OCI-LY1 (cell line): ENCODE measurements at regions not wholly inside any gene's neighbourhood (a gene's known extent, or its start where the extent isn't known, plus 50 kb on each side); places are given as distances from the start of the nearest gene placed in this dataset.

Experiments
- CTCF ChIP-seq: fragments of 200-600 bp; sonication (generic), shearing (Covaris generic); IDR thresholded peaks from 2 replicates; pipeline ENCODE4 v1.5.1; 2017; ENCODE audit warnings: mild to moderate bottlenecking, antibody characterized with exemption, low read length, moderate library complexity, mixed read lengths
- EZH2 ChIP-seq: fragments of 200-600 bp; sonication (generic), shearing (Covaris generic); IDR thresholded peaks from 2 replicates; pipeline ENCODE4 v1.8.0; 2017; ENCODE audit warnings: borderline replicate concordance, mixed run types, mild to moderate bottlenecking, antibody characterized with exemption, low read length, moderate library complexity, mixed read lengths

- TF ChIP-seq CTCF: no peak
- TF ChIP-seq EZH2: no peak
Measured at GRCh38 chr2:153196378-153197058, 282.0 kb downstream of the RPRM start.
